Breast epithelium (tissue), 3 donors: ENCODE measurements at regions not wholly inside any gene's neighbourhood (a gene's known extent, or its start where the extent isn't known, plus 50 kb on each side); places are given as distances from the start of the nearest gene placed in this dataset.

Experiments
- POLR2AphosphoS5 ChIP-seq, 3 donors: sonication (generic); formaldehyde crosslinking; IDR thresholded peaks; one replicate each; pipeline ENCODE4 v1.6.1; 2017; ENCODE audit warnings: antibody characterized with exemption in 3 of 3
- TF ChIP-seq, protein P1 (sequence below), 3 donors: fragments of 450-650 bp; IDR thresholded peaks; one replicate each; pipeline ENCODE4 v1.5.1; 2016 to 2017; ENCODE audit warnings: antibody characterized with exemption in 3 of 3, mild to moderate bottlenecking in 3 of 3, moderate library complexity in 3 of 3

GRCh38 chr14:29391801-29392200 lies 535.8 kb downstream of the PRKD1 start:
- TF ChIP-seq POLR2AphosphoS5 (IDR thresholded peaks at IDR 0.05): no peak
- TF ChIP-seq, protein P1, sequence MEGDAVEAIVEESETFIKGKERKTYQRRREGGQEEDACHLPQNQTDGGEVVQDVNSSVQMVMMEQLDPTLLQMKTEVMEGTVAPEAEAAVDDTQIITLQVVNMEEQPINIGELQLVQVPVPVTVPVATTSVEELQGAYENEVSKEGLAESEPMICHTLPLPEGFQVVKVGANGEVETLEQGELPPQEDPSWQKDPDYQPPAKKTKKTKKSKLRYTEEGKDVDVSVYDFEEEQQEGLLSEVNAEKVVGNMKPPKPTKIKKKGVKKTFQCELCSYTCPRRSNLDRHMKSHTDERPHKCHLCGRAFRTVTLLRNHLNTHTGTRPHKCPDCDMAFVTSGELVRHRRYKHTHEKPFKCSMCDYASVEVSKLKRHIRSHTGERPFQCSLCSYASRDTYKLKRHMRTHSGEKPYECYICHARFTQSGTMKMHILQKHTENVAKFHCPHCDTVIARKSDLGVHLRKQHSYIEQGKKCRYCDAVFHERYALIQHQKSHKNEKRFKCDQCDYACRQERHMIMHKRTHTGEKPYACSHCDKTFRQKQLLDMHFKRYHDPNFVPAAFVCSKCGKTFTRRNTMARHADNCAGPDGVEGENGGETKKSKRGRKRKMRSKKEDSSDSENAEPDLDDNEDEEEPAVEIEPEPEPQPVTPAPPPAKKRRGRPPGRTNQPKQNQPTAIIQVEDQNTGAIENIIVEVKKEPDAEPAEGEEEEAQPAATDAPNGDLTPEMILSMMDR (IDR thresholded peaks at IDR 0.05): no peak
